GM23248 (cell line): ENCODE measurements at regions not wholly inside any gene's neighbourhood (a gene's known extent, or its start where the extent isn't known, plus 50 kb on each side); places are given as distances from the start of the nearest gene placed in this dataset.

ENCODE experiments used
- EZH2 ChIP-seq: fragments of 200-600 bp; sonication (generic); IDR thresholded peaks from 2 replicates; pipeline ENCODE4 v1.6.1; 2018; ENCODE audit warnings: antibody characterized with exemption, mild to moderate bottlenecking; ENCODE audit not compliant: insufficient read depth, poor library complexity, severe bottlenecking
- EZH2phosphoT487 ChIP-seq: fragments of 200-600 bp; sonication (generic); IDR thresholded peaks from 2 replicates; pipeline ENCODE4 v1.6.1; 2018; ENCODE audit warnings: antibody characterized with exemption, moderate library complexity, mild to moderate bottlenecking, low read depth; ENCODE audit not compliant: insufficient read depth

GRCh38 chr6:168744861-168745260 is 303.9 kb downstream of the SMOC2 start:
- TF ChIP-seq EZH2 (no peak), EZH2phosphoT487 (no peak)
